Activated CD8-positive, alpha-beta memory T cell treated with anti-CD3 and anti-CD28 coated beads, Interleukin-2, amount 50 U/mL, for 1 hour (primary cell): ENCODE measurements at regions not wholly inside any gene's neighbourhood (a gene's known extent, or its start where the extent isn't known, plus 50 kb on each side); places are given as distances from the start of the nearest gene placed in this dataset.
"Not testable (repeated sequence)": the region's sequence is repeated elsewhere in the genome, so short reads cannot be mapped to it uniquely, and the experiment has no call there.

ENCODE experiments used
- DNase-seq: peaks from one replicate; pipeline ENCODE4 v3.0.0-alpha.2; 2020; ENCODE audit errors: extremely low read depth

GRCh38 chr2:118469103-118469502 lies 378.3 kb downstream of the EN1 start:
- no peak for DNase-seq

GRCh38 chr2:118464546-118465265 lies 376.4 kb downstream of the INSIG2 start:
- DNase-seq = no peak

GRCh38 chr2:118464046-118464445 lies 375.8 kb downstream of the INSIG2 start:
- DNase-seq = no peak

- DNase-seq = no peak
Observed at GRCh38 chr2:118460425-118460824, 372.2 kb downstream of the INSIG2 start.

- no peak for DNase-seq
Observed at GRCh38 chr2:118459426-118459825, 371.2 kb downstream of the INSIG2 start.

- no peak for DNase-seq
Observed at GRCh38 chr2:118457951-118458350, 369.7 kb downstream of the INSIG2 start.

- DNase-seq = no peak
Observed at GRCh38 chr2:118449401-118449800, 361.1 kb downstream of the INSIG2 start.

GRCh38 chr2:118443596-118443995 lies 355.3 kb downstream of the INSIG2 start:
- DNase-seq = no peak

- DNase-seq = no peak
Observed at GRCh38 chr2:118442996-118443553, 354.8 kb downstream of the INSIG2 start.

- DNase-seq = no peak
Observed at GRCh38 chr2:118442046-118442445, 353.8 kb downstream of the INSIG2 start.

- no peak for DNase-seq
Observed at GRCh38 chr2:118440404-118441098, 352.3 kb downstream of the INSIG2 start.

- no peak for DNase-seq
Observed at GRCh38 chr2:118437501-118437900, 349.2 kb downstream of the INSIG2 start.

- DNase-seq = no peak
Observed at GRCh38 chr2:118431997-118432396, 343.7 kb downstream of the INSIG2 start.

- no peak for DNase-seq
Observed at GRCh38 chr2:118431586-118431985, 343.3 kb downstream of the INSIG2 start.

GRCh38 chr2:118431165-118431517 lies 342.9 kb downstream of the INSIG2 start:
- no peak for DNase-seq

- DNase-seq = no peak
Observed at GRCh38 chr2:118430510-118431164, 342.4 kb downstream of the INSIG2 start.

- DNase-seq = no peak
Observed at GRCh38 chr2:118425191-118425590, 336.9 kb downstream of the INSIG2 start.

GRCh38 chr2:118423776-118424175 lies 335.5 kb downstream of the INSIG2 start:
- DNase-seq = no peak

- DNase-seq = no peak
Observed at GRCh38 chr2:118421648-118422047, 333.4 kb downstream of the INSIG2 start.

GRCh38 chr2:118417406-118418120 lies 329.3 kb downstream of the INSIG2 start:
- DNase-seq = no peak

- not testable (repeated sequence) for DNase-seq
Observed at GRCh38 chr2:118415186-118415585, 326.9 kb downstream of the INSIG2 start.
